ENCODE measurements at regions not wholly inside any gene's neighbourhood (a gene's known extent, or its start where the extent isn't known, plus 50 kb on each side); places are given as distances from the start of the nearest gene placed in this dataset.

GRCh38 chr6:97915537-97915936, 632.5 kb upstream of the MMS22L start:
- H3K4me1 Mint-ChIP-seq, result no peaks in the 10 kb centered on the region
- Histone ChIP-seq H3K9ac (ENCODE audit: low read length) (no peak overlapping the region), H3K4me3 (ENCODE audit: control extremely low read depth in 1 of 5, extremely low read depth in 1 of 5, insufficient read depth in 1 of 5, low read depth in 2 of 5, low read length in 4 of 5) (no peak overlapping the region), H2AFZ (ENCODE audit: insufficient read depth, low read depth, low read length, poor library complexity, severe bottlenecking) (no peak overlapping the region), H4K20me1 (ENCODE audit: control insufficient read depth, insufficient read depth, low read length, poor library complexity, severe bottlenecking) (no peaks in the 10 kb centered on the region), H3K79me2 (ENCODE audit: control insufficient read depth, insufficient read depth, low read length) (no peaks in the 10 kb centered on the region), H3K9me3 (ENCODE audit: control extremely low read depth in 1 of 3, control insufficient read depth in 2 of 3, insufficient read depth in 1 of 3, low read length in 2 of 3) (no peaks in the 10 kb centered on the region), H3K27ac (ENCODE audit: low read length in 2 of 2) (no peak overlapping the region), H3K4me1 (ENCODE audit: control insufficient read depth in 2 of 2, insufficient read depth in 2 of 2, low read length in 2 of 2) (no peaks in the 10 kb centered on the region), H3K36me3 (replicated peaks in 1 of 2; ENCODE audit: control extremely low read depth in 1 of 2, control insufficient read depth in 1 of 2, extremely low read depth in 1 of 2, insufficient read depth in 2 of 2, low read length in 1 of 2) (no peaks in the 10 kb centered on the region), H3K4me2 (replicated peaks; ENCODE audit: low read depth, low read length, poor library complexity, severe bottlenecking) (no peak overlapping the region), H3K27me3 (replicated peaks in 1 of 4; ENCODE audit: control extremely low read depth in 1 of 4, control insufficient read depth in 3 of 4, insufficient read depth in 4 of 4, low read length in 3 of 4) (no peaks in the 10 kb centered on the region)
- no peaks in the 10 kb centered on the region for H3K27me3 Mint-ChIP-seq
- WGBS (ENCODE audit: insufficient coverage), result no CpG with 5 or more reads among the region's 2 CpGs
- POLR2A ChIA-PET, result no interaction called here
- no peak for DNase-seq
- H3K4me3 Mint-ChIP-seq, result no peak overlapping the region
- ATAC-seq (ENCODE audit: low read depth), result no peak
- intact Hi-C loops (cut with micrococcal nuclease), result no loop called here
- H3K27ac Mint-ChIP-seq, result no peak overlapping the region
- CTCF ChIA-PET, result interaction anchor here (0.6 kb wide), 1 partner anchor 422 kb away, joined by 5 read pairs; no protein-coding TSS in a partner anchor
- TF ChIP-seq EZH2 (IDR thresholded peaks at IDR 0.05; ENCODE audit: borderline replicate concordance, insufficient read depth, low read depth, low read length, poor library complexity, severe bottlenecking) (no peak), CTCF (IDR thresholded peaks at IDR 0.05) (no peak)
- H3K9me3 Mint-ChIP-seq (ENCODE audit: insufficient read depth), result no peaks in the 10 kb centered on the region

GRCh38 chr6:97917369-97917768, 634.4 kb upstream of the MMS22L start:
- H2AFZ ChIP-seq (ENCODE audit: insufficient read depth, low read depth, low read length, poor library complexity, severe bottlenecking), result no peak overlapping the region
- ATAC-seq (ENCODE audit: low read depth), result no peak
- H3K4me3 ChIP-seq (ENCODE audit: control extremely low read depth in 1 of 5, extremely low read depth in 1 of 5, insufficient read depth in 1 of 5, low read depth in 2 of 5, low read length in 4 of 5), result no peak overlapping the region
- intact Hi-C loops (cut with micrococcal nuclease), result no loop called here
- Mint-ChIP-seq H3K9me3 (ENCODE audit: insufficient read depth) (no peaks in the 10 kb centered on the region), H3K4me1 (no peaks in the 10 kb centered on the region), H3K27me3 (no peaks in the 10 kb centered on the region), H3K27ac (no peak overlapping the region), H3K4me3 (no peak overlapping the region)
- H3K4me1 ChIP-seq (ENCODE audit: control insufficient read depth in 2 of 2, insufficient read depth in 2 of 2, low read length in 2 of 2), result no peaks in the 10 kb centered on the region
- H4K20me1 ChIP-seq (ENCODE audit: control insufficient read depth, insufficient read depth, low read length, poor library complexity, severe bottlenecking), result no peaks in the 10 kb centered on the region
- DNase-seq, result no peak
- H3K4me2 ChIP-seq (replicated peaks; ENCODE audit: low read depth, low read length, poor library complexity, severe bottlenecking), result no peak overlapping the region
- WGBS (ENCODE audit: insufficient coverage), result 88% methylated on average over 1 of the region's 1 CpG
- no peaks in the 10 kb centered on the region for H3K79me2 ChIP-seq (ENCODE audit: control insufficient read depth, insufficient read depth, low read length)
- CTCF ChIA-PET, result no interaction called here
- TF ChIP-seq EZH2 (IDR thresholded peaks at IDR 0.05; ENCODE audit: borderline replicate concordance, insufficient read depth, low read depth, low read length, poor library complexity, severe bottlenecking), result no peak
- no peak for TF ChIP-seq CTCF (IDR thresholded peaks at IDR 0.05)
- H3K27me3 ChIP-seq (replicated peaks in 1 of 4; ENCODE audit: control extremely low read depth in 1 of 4, control insufficient read depth in 3 of 4, insufficient read depth in 4 of 4, low read length in 3 of 4), result no peaks in the 10 kb centered on the region
- no peak overlapping the region for H3K9ac ChIP-seq (ENCODE audit: low read length)
- no peaks in the 10 kb centered on the region for H3K36me3 ChIP-seq (replicated peaks in 1 of 2; ENCODE audit: control extremely low read depth in 1 of 2, control insufficient read depth in 1 of 2, extremely low read depth in 1 of 2, insufficient read depth in 2 of 2, low read length in 1 of 2)
- POLR2A ChIA-PET, result no interaction called here
- H3K27ac ChIP-seq (ENCODE audit: low read length in 2 of 2), result no peak overlapping the region
- no peaks in the 10 kb centered on the region for H3K9me3 ChIP-seq (ENCODE audit: control extremely low read depth in 1 of 3, control insufficient read depth in 2 of 3, insufficient read depth in 1 of 3, low read length in 2 of 3)

Data from B cell (primary cell).